HS-27A (cell line): ENCODE measurements at regions not wholly inside any gene's neighbourhood (a gene's known extent, or its start where the extent isn't known, plus 50 kb on each side); places are given as distances from the start of the nearest gene placed in this dataset.

ENCODE experiments used
- DNase-seq: peaks from one replicate; pipeline ENCODE4 v3.0.0-alpha.2; 2012; ENCODE audit warnings: low read depth, missing footprints

GRCh38 chr20:11296951-11297350 is 620.7 kb upstream of the BTBD3 start:
- no peak for DNase-seq

DNA sequence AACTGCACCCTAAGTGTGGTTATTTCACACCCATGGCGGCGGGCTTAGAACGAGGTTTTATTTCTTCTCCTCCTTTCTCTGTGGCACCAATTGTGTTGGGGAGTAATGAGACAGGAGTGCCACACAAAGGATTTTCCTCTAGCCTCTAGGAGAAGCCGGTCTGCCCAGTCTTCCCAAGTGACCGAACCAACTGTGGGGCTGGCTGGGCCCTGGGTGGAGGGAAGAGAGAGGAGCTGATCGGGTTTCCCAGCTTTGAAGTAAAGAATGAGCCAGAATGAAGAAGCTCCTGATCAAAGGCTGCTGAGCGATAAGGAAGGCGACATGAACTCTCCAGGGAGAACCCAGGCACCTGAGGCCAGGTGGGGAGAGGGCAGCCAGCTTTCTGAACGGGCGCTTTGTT is 616.0 kb upstream of the BTBD3 start:
- no peak for DNase-seq

DNA sequence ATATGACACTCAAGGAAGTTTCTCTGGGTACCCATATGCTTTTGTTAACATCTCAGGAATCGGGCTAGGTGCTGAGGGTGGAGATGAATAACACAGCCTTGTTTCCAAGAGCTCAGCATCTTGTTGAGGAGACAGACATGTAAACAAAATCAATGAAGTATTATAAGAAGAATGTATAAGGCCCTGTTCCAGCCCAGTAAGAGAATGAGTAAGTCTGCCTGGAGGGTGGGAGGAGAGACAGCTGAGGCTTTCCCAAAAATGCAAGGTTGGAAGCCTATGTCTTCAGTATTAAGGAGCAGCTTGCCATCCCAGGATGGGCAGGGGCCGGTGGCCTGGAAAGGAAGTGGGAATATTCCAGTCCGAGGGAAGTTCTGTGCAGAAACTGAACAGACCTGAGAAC is 615.3 kb upstream of the BTBD3 start:
- DNase-seq, result no peak

DNA sequence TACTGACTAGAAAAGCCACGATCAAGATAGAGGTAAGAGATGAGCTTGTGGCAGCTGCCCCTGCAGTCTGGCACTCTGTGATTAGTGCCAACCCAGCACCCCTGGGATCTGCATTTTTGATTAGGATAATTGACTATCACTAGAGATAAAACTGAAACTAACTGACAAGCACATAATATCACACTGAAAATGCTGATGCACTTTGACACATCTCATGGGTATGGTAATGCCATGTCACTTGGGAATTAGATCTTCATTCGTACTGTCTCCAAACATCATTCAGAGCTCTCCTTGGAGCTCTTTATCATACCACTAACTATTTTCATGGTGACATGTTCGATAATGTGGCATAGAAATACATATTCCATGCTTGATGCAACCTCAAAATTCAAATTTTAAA is 612.9 kb upstream of the BTBD3 start:
- DNase-seq, result no peak

DNA sequence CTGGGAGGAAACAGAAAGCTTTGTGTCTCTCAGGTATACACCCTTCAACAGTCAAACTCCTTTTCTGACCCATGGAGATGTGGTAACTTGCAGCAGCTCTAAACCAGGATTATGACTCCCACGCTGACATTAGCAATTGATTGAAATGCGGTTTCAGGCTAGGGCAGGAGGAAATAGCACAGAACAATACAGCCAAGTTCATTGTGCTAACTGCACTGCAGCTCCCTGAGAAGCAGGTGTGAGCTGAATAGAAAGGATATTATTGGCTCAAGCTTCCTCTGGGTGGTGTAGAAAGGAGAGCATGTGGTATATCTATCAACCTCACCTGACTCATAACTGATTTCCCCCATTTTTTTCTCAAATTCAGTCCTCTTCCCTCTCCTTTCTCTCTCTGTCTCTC is 612.3 kb upstream of the BTBD3 start:
- no peak for DNase-seq

GRCh38 chr20:11311659-11312224 is 606.0 kb upstream of the BTBD3 start:
- DNase-seq, result no peak

DNA sequence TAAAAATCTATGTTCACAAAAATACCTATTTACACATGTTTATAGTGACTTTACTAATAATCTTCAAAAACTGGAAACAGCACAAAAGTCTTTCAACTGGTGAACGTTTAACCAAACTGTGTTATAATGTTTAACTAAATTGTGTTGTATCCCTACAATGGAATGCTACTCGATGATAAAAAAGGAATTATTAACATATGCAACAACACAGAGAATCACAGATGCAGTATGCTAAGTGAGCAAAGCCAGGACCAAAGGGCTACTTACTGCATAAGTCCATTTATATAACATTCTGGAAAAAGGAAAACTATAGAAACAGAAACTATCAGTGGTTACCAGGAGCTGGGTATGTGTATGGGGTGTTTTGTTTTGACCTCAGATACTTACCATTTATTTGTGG is 602.2 kb upstream of the BTBD3 start:
- DNase-seq, result no peak

DNA sequence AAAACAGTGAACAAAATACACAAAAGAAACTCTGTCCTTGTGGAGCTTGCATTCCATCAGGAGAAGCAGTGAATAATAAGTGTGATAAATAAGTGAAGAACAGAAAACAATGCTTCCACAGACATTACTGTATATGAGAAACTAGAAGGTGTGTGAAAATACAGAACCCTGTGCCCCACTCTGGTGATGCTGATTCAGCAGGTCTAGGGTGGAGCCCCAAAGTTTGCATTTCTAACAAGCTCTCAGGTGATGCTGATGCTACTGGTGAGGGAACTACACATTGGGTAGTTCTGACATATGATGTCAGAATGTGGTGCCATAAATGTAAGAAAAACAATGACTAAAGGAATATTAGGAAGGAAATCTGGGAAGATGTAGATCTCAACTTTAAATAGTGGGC is 601.4 kb upstream of the BTBD3 start:
- no peak for DNase-seq

GRCh38 chr20:11320033-11320432 is 597.7 kb upstream of the BTBD3 start:
- no peak for DNase-seq

- no peak for DNase-seq
Measured at GRCh38 chr20:11323816-11324215, 593.9 kb upstream of the BTBD3 start.

- no peak for DNase-seq
Measured at GRCh38 chr20:11324990-11325389, 592.7 kb upstream of the BTBD3 start.

DNA sequence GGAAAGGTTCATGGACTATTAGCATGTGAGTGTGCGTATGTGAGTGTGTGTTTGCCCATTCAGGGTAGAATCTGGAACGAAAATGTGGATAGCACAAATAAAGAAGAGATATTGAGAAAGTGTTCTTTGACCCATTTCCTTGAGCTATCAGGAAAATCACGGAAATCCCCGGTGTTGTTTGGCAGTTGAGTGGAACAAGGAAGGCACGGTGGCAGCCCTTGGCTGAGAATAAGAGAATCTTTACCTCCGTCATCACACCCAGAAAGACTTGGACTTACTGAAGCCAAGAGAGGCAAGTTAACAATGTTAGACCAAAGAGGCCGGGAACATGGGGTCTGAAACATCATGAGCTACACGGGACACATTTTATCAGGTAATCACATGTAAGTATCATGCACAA is 588.9 kb upstream of the BTBD3 start:
- no peak for DNase-seq

DNA sequence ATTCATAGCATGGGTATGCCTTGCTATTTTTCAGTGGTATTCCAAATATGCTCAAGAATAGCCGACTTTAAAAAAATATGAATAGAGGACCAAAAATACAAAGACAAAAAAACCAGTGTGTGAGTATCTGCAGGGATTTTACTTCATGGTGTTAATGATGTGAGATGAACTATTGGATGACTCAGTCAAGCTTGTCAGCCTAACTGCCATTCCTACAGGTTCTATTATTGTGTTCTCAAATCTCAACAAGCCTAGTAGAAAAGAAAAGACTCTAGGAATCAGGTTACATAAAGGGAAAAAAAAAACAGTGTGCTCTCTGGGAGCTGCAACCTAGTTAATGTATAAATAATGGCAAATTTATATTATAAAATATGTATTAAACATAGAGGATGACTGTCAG is 588.4 kb upstream of the BTBD3 start:
- DNase-seq, result no peak

- DNase-seq, result no peak
Measured at GRCh38 chr20:11331096-11331495, 586.6 kb upstream of the BTBD3 start.

- no peak for DNase-seq
Measured at GRCh38 chr20:11332381-11332780, 585.3 kb upstream of the BTBD3 start.

- no peak for DNase-seq
Measured at GRCh38 chr20:11333634-11334033, 584.1 kb upstream of the BTBD3 start.

- DNase-seq, result no peak
Measured at GRCh38 chr20:11337361-11338130, 580.1 kb upstream of the BTBD3 start.

- DNase-seq, result no peak
Measured at GRCh38 chr20:11338496-11339306, 579.0 kb upstream of the BTBD3 start.

- no peak for DNase-seq
Measured at GRCh38 chr20:11344939-11345338, 572.8 kb upstream of the BTBD3 start.

- no peak for DNase-seq
Measured at GRCh38 chr20:11347738-11348137, 570.0 kb upstream of the BTBD3 start.

GRCh38 chr20:11350126-11351005 is 567.3 kb upstream of the BTBD3 start:
- no peak for DNase-seq

- no peak for DNase-seq
Measured at GRCh38 chr20:11352041-11352440, 565.7 kb upstream of the BTBD3 start.
